Breast epithelium (tissue), 4 donors: ENCODE measurements at regions not wholly inside any gene's neighbourhood (a gene's known extent, or its start where the extent isn't known, plus 50 kb on each side); places are given as distances from the start of the nearest gene placed in this dataset.

Experiments used
- DNase-seq, 2 donors: peaks; one replicate each; pipeline ENCODE4 v3.0.0-alpha.2; 2019; ENCODE audit warnings: low spot score in 2 of 2
- H3K27ac ChIP-seq, 2 donors: fragments of 200-600 bp; sonication (generic) in 1 of 2; one replicate each; pipeline ENCODE4 v1.5.1; 2016 to 2019; ENCODE audit warnings: mild to moderate bottlenecking in 1 of 2
- H3K27me3 ChIP-seq, 2 donors: fragments of 200-600 bp; sonication (generic) in 1 of 2; one replicate each; pipeline versions ENCODE4 v1.5.1 to v1.6.0; 2017 to 2019; ENCODE audit warnings: control low read depth in 1 of 2, mild to moderate bottlenecking in 1 of 2
- H3K36me3 ChIP-seq: fragments of 200-600 bp; one replicate; pipeline ENCODE4 v1.5.1; 2019
- H3K4me1 ChIP-seq, 2 donors: fragments of 200-600 bp; sonication (generic); one replicate each; pipeline ENCODE4 v1.5.1; 2016 to 2019; ENCODE audit warnings: control low read depth in 1 of 2
- H3K4me3 ChIP-seq, 3 donors: fragments of 200-600 bp; sonication (generic); 1 replicate in 2 of 3; 2 replicates in 1 of 3; pipeline ENCODE4 v1.5.1; 2016 to 2019; ENCODE audit warnings: mild to moderate bottlenecking in 3 of 3, moderate library complexity in 2 of 3
- H3K9me3 ChIP-seq, 2 donors: fragments of 200-600 bp; sonication (generic) in 1 of 2; one replicate each; pipeline ENCODE4 v1.5.1; 2016 to 2019; ENCODE audit warnings: control low read depth in 1 of 2
- CTCF ChIP-seq, 3 donors: fragments of 450-650 bp; IDR thresholded peaks; one replicate each; pipeline ENCODE4 v1.5.1; 2016 to 2017; ENCODE audit warnings: antibody characterized with exemption in 3 of 3, mild to moderate bottlenecking in 3 of 3, moderate library complexity in 3 of 3
- POLR2A ChIP-seq: fragments of 450-650 bp; IDR thresholded peaks from one replicate; pipeline ENCODE4 v1.6.1; 2016; ENCODE audit warnings: antibody characterized with exemption, mild to moderate bottlenecking, moderate library complexity
- POLR2AphosphoS5 ChIP-seq, 3 donors: sonication (generic); formaldehyde crosslinking; IDR thresholded peaks; one replicate each; pipeline ENCODE4 v1.6.1; 2017; ENCODE audit warnings: antibody characterized with exemption in 3 of 3
- intact Hi-C: fragments of 100-400 bp; cut with DNase I; formaldehyde crosslinking; loops from one replicate; pipeline ENCODE4 v1.15.1; 2023; ENCODE audit warnings: low total_unique reads

DNA sequence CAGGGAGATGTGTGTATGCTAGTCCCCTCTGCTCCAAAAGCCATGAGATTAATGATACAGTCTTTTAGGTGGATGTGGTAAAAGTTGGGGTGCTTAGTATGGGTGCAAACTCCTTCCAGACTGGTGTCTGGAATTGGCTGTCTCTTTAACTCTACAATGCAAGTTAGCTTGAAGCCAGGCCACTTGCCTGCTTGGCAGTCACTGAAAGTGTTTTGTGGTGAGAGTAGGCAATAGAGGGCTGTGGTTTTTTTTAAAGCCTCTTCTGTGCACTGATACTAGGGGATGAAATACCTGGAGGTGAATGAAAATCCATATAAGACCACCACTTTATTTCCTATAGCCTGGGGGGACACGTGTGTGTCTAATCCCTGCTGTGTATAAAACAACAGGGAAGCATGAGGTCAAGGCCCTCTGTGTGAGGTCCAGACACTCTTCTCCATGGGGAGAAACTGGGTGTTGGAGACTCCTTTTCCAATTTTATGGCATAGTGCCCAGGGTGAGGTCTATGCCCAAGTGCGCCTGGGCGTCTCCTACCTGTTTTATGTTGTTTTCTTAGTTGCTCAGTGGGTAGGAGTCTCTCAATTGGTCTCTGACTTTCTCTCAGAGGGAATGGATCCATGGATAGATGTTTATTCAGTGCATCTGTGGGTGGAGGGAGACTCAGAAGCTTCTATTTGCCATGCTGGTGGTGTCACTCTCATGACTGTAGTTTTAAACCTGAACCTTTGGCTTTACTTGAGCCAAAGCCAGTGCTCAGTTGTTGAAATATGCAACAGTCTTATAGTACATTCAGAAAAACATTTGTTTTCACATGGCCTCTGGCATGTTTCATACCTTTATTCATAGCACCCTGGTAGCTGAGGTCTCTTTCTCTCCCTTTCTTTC, 327.8 kb upstream of the ATP11B start:
- peaks cover 0 to 17% of the 10 kb centered on the region in 2 donors for H3K9me3 ChIP-seq
- H3K27ac ChIP-seq: no peak overlapping the region
- no peaks in the 10 kb centered on the region for H3K4me1 ChIP-seq
- no peaks in the 10 kb centered on the region for H3K36me3 ChIP-seq
- TF ChIP-seq POLR2A: no peak
- TF ChIP-seq POLR2AphosphoS5 (IDR thresholded peaks at IDR 0.05): no peak
- TF ChIP-seq CTCF (IDR thresholded peaks at IDR 0.05): no peak
- intact Hi-C loops: no loop called here
- no peaks in the 10 kb centered on the region for H3K27me3 ChIP-seq
- H3K4me3 ChIP-seq: no peak overlapping the region
- DNase-seq: no peak

- Histone ChIP-seq H3K9me3 (no peaks in the 10 kb centered on the region), H3K27me3 (no peaks in the 10 kb centered on the region), H3K27ac (no peak overlapping the region), H3K4me3 (no peak overlapping the region), H3K4me1 (no peaks in the 10 kb centered on the region), H3K36me3 (no peaks in the 10 kb centered on the region)
- intact Hi-C loops: no loop called here
- no peak for DNase-seq
- no peak for TF ChIP-seq POLR2AphosphoS5 (IDR thresholded peaks at IDR 0.05)
- TF ChIP-seq CTCF (IDR thresholded peaks at IDR 0.05): no peak
- TF ChIP-seq POLR2A: no peak
Measured at GRCh38 chr3:182469086-182469485, 324.2 kb upstream of the ATP11B start.

DNA sequence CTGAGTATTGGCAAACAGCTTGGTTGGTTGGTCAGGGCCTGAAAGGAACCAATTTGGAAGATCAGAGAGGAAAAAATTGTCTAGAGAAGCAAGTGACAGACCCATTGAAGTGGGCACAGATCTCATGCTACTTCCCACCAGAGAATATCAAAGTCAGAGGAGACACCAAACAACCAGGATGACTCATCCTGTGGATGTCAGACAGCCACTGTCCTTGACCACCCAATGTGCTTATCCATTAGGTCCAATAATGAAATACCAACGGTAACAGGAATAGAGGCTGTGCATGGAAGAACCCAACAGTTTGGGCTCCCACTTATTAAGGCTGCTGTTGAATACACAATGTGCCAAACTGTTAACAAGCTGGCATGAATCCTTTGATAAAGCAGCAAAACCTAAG, 323.1 kb upstream of the ATP11B start:
- no peaks in the 10 kb centered on the region for H3K36me3 ChIP-seq
- no peak overlapping the region for H3K27ac ChIP-seq
- no peaks in the 10 kb centered on the region for H3K4me1 ChIP-seq
- no peak overlapping the region for H3K4me3 ChIP-seq
- H3K27me3 ChIP-seq: no peaks in the 10 kb centered on the region
- no peak for TF ChIP-seq POLR2AphosphoS5 (IDR thresholded peaks at IDR 0.05)
- no peak for DNase-seq
- intact Hi-C loops: no loop called here
- no peaks in the 10 kb centered on the region for H3K9me3 ChIP-seq

DNA sequence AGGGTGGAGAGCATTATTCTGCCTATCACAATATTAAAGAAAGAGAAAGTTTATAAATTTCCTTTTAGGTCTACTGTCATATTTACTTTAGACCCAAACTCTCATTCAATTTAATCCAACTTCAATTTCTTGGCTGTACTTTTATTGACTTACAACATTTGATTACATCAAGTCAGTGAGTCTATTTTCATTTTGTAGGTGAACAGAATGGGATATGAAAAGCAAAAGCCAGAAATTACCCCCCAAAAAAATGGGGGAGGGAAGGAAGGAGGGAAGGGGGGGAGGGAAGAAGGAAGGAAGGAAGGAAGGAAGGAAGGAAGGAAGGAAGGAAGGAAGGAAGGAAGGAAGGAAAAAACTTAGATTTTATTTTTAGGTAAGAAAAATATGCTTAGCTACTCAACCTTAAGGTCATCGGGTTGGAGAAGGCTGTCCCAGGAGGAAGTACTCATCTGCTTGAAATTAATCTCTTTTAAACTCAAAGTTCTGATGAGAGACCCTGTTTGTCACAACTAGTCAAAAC, 320.1 kb upstream of the ATP11B start:
- no peak overlapping the region for H3K27ac ChIP-seq
- H3K27me3 ChIP-seq: no peaks in the 10 kb centered on the region
- H3K4me1 ChIP-seq: no peaks in the 10 kb centered on the region
- H3K36me3 ChIP-seq: no peaks in the 10 kb centered on the region
- intact Hi-C loops: no loop called here
- TF ChIP-seq POLR2AphosphoS5 (IDR thresholded peaks at IDR 0.05) (no peak), CTCF (IDR thresholded peaks at IDR 0.05) (no peak), POLR2A (no peak)
- H3K9me3 ChIP-seq: no peaks in the 10 kb centered on the region
- DNase-seq: no peak
- no peak overlapping the region for H3K4me3 ChIP-seq

- no peak for TF ChIP-seq POLR2AphosphoS5 (IDR thresholded peaks at IDR 0.05)
- no peak for TF ChIP-seq POLR2A
- TF ChIP-seq CTCF (IDR thresholded peaks at IDR 0.05): no peak
- DNase-seq: no peak
- intact Hi-C loops: no loop called here
Measured at GRCh38 chr3:182478369-182478768, 314.9 kb upstream of the ATP11B start.

More at GRCh38 chr3:182478369-182478768, 314.9 kb upstream of the ATP11B start:
- no peaks in the 10 kb centered on the region for H3K27me3 ChIP-seq
- no peaks in the 10 kb centered on the region for H3K9me3 ChIP-seq
- H3K36me3 ChIP-seq: no peaks in the 10 kb centered on the region
- no peak overlapping the region for H3K27ac ChIP-seq
- H3K4me3 ChIP-seq: no peak overlapping the region
- H3K4me1 ChIP-seq: no peaks in the 10 kb centered on the region
